Occipital lobe (tissue), 1 donor: ENCODE measurements at regions not wholly inside any gene's neighbourhood (a gene's known extent, or its start where the extent isn't known, plus 50 kb on each side); places are given as distances from the start of the nearest gene placed in this dataset.
A peak's percentile ranks its signal among the peaks of the same experiment; 100 is the strongest.
"Not testable (repeated sequence)": the region's sequence is repeated elsewhere in the genome, so short reads cannot be mapped to it uniquely, and the experiment has no call there.

Source experiments
- DNase-seq: peaks from one replicate; lab custom pipeline; 2025; lab: John Stamatoyannopoulos, UW

GRCh38 chr3:72162649-72163184, 377.8 kb upstream of the PROK2 start:
- DNase-seq, result no peak

DNA sequence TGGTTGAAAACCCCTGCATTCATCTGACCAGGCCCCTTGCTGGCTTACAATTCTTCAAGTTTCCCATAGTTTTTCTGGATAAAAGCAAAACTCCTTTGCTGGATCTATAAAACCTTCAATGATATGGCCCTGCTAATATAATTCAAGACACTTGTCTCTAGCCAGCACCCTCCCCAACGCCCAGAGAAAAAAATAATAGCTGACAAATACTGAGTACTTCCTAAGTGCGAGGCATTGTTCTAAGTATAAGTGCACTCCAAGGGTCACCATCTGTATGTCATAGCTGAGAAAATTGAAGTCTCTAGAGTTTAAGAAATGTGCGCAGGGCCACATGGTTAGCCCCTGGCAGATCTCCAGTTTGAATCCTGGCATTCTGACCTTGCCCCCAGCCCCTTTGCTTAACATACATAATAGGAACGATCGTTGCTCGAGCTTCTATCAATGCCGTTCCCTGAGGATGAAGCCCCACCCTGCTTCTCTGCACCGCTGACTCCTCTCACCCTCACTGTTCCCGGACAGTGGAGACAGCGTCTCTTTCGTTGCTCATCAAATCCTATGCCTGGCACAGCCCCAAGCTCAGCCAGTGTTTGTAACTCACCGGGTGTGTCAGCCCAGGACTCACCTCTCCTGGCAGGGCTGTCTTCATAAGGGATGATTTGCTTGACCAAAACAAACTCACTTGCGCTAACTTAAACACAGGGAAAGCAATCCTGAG, 377.1 kb upstream of the PROK2 start:
- no peak for DNase-seq

DNA sequence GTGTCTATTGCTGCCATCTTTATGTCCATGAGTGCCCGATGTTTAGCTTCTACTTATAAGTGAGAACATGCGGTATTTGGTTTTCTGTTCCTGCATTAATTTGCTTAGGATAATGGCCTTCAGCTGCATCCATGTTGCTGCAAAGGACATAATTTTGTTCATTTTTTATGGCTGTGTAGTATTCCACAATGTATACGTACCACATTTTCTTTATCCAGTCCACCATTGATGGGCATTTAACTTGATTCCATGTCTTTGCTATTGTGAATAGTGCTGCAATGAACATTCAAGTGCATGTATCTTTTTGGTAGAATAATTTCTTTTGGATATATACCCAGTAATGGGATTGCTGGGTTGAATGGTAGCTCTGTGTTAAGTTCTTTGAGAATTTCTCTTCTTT, 376.3 kb upstream of the PROK2 start:
- not testable (repeated sequence) for DNase-seq

GRCh38 chr3:72160351-72160750, 375.4 kb upstream of the PROK2 start:
- DNase-seq, result no peak

DNA sequence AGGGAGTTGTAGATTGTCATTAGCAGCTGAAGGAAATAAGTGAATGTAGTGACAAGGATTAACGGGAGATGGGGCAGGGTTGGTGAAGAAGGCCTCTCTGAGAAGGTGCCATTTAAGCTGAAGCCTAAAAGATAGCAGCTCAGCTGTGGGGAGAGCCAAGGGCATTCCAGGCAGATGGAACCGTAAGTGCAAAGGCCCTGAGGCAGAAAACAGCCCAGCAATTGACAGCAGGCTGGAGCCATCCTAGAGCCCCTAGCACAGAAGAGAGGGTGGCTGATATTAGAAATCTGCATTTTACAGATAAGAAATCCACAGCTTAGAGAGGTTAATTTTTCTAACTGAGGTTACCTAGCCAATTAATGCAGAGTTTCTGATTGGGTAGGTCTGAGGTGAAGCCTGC, 374.5 kb upstream of the PROK2 start:
- DNase-seq, result no peak

DNA sequence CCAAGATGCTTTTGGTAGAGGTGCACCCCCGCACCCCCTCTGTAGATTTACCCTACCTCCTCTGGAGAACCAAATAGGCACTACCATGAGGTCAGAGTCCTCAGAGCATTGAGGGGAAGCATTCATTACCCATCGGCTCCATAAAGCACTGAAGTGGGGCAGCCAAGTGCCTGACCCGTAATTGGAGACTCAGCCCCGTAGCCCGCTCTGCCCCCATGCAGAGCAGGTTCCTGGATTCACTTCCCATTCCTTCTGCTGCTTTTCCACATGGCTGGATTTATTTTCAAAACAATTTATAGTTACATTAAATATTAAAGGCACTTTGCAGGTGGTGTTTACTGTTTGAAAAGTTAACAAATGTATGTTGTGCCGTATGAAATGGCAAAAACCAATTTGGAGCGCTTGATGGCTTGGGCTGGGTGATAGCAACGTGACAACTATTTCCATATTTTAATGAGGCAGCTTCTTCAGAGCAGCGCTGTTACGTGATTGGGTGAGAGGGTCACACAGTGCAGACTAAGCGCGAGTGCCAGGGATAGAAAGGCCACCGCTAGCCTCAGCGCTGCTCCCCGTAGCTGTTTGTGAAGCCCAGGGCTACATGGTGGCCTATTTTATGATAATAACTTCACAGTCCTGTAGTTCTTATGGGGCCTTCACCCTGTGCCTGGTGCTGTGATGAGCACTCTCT, 373.8 kb upstream of the PROK2 start:
- DNase-seq, result no peak

DNA sequence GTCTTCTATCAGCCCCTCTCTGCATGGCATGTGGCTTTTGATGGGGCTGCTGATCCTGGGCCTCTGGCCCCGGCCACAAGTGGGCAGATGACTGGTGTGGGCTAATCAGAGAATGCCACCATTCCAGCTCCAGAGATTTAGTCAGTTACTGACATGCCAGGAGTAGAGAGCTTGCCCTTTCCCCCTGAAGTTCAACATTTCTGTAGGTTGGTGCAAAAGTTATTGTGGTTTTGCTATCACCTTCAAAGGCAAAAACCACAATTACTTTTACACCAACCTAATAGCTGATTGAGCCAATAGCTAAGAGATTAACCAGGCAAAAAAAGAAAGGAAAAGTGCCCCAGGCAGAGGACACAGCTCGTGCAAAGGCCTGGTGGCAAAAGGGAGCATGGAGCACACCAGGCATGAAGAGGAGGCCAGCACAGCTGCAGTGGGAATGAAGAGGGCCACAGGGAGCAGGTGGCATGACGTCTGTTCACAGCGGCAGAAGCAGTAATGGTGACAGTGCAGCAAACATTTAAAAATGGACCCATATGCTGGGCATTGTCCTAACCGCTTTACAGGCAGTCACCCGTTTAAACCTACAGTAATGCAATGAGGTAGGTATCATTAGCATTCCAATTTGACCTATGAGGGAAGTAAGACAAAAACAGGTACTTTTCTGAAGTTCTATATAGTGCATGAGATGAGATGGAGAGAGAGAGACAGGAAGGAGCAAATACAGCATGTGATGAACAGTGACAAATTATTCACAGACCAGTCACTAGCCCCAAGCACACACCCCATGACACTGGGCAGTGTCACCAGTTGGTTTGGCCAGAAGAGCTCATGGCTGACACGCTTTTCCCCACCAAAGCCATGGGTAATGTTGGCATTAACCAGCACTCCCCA, 373.0 kb upstream of the PROK2 start:
- no peak for DNase-seq

GRCh38 chr3:72155391-72156064, 370.6 kb upstream of the PROK2 start:
- peak; percentile 58 for DNase-seq

DNA sequence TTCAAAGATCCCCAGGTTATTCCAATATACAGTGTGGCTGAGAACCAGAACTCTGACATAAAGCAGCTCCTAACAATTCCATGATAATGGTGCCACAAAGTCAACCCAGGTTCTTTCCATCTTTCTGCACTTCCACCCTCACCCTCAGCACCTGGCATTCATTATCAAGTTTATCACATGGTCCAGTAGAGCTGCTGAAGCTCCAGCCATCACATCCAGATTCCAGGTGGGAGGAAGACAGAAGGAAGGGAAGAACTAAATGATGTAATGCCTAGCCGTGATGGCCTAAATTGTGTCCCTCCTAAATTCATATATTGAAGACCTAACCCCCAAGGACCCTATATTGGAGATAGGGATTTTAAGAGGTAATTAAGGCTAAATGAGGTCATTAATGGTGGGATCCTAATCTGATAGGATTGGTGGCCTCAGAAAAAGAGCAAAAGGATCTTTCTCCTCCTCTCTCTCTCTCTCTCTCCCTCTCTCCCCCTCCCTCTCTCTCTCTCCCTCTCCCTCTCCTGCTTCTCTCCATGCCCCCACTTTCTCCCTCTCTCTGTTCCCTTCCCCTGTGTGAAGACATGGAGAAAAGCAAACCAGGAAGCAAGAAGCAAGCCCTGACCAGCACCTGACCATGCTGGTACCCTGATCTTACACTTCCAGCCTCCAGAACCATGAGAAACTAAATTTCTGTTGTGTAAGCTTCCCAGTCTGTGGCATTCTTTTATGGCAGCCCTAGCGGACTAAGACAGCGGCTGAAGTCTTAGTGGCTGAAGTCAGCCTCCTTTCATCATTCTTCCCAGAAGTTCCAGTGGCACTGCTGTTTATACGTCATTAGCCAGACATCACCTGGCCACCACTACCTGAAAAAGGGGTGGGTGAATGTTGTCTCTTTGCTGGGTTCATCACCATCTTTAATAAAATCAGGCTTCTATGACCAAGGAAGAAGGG, 369.7 kb upstream of the PROK2 start:
- no peak for DNase-seq

DNA sequence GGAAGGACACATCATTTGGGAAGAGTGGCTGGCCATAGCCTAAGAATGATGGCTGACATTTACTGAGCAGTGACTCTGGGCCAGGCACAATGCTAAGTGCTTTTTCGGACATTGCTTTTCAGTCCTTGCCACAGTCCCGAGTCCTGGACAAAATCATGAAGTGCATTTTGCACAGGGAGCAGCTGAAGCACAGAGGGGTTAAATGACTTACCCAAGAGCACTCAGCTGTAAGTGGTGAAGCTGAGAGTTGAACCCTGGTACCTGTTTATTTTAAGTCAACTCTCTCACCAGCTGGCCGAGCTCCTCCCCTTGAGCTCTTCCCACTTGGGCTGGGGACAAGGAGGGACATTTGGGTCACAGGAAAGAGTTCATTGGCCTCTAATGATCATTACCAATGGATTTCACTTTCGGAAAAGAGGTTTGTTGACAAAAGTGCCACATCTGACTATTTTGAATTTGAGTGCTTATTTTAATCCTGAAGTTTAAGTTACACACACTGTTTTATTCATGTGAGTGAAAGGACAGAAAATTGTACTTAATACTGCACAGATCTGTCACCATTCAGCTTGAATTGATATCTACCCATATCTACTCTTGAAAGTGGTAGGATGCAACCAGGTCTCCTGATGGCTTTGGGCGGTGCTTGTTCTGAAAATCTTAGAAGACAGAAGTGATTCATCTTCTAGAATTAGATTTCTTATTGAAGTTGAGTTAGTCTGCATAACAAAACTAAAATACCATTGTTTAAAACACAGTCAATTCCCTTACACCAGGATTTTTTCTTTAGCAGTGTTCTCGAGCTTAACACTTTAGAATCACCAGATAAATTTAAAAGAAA, 368.7 kb upstream of the PROK2 start:
- no peak for DNase-seq

DNA sequence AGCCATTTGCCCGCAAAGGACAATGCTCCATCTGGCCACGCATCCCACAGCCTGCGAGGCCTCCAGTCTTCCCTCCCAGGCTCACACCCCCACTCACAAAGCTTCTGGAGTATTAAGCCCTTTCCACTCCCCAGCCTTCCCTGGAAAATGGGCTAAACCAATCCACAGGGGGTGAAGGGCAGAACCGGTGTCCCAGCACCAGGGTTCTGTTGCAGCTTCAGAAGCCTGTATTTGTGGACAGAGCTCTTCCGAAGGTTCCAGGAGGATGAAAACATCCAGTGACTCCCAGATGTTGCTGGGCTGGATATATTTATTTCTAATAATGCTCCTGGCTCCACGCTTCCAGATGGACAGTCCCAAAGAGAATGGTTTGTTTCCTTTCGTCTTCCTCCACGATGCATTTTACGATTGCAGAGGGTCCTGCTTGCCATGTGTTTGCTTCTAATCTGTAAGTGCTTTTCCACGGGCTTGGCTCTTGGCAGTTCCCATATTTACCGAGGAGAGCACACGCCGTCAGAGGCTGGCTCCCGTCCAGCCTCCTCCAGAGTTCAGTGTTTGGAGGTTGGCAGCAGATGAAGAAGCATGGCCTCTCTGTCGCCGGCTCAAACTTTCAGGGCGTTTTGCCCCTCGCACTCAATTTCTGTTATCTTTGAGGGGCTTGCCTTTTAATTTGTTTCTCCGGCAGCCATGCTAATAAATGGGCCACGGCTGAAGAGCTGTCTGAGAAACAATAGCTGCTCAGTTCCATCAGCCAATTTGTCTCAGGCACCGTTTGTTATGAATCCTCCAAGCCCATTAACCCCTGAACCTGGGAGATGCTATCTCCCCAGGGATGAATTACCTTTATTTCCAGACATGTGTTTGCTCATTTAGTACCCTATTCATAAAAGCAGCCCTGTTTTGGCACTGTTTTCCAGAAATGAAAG, 367.9 kb upstream of the PROK2 start:
- peak; percentile 63 for DNase-seq

DNA sequence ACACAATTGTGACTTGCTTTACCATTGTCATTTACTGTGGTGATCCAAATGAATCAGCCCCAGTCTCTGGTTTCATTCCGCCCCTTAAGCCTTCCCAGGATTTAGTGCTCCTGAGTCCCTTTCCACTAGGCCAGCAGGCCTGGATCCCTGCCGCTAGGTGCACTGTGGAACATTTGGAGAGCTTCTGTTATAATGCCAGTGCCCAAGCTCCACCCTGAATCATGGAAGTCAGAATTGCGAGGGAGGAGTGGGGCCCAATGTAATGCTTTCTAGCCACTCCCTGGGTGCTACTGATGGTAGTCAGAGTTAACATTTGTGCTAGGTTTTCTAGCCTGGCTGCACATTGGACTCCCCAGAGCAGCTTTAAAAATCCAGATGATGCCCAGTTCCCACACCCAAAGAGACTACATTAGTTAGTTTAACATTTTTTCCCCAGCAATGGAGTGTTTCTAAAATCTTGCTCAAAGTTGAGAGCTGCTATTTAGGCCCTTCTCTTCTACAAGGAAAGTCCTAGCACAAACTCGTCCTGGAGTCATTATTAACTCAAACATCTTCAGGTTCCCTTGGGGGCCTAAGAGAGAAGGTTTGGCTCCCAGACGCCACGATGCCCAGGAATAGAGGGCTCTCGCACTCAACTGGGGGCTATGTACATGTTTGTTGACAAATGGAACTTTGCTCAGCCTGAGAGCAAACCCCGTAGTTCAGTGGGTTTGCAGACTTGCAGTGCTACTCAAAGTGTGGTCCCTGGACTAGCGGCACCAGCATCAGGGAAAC, 366.7 kb upstream of the PROK2 start:
- DNase-seq, result no peak

DNA sequence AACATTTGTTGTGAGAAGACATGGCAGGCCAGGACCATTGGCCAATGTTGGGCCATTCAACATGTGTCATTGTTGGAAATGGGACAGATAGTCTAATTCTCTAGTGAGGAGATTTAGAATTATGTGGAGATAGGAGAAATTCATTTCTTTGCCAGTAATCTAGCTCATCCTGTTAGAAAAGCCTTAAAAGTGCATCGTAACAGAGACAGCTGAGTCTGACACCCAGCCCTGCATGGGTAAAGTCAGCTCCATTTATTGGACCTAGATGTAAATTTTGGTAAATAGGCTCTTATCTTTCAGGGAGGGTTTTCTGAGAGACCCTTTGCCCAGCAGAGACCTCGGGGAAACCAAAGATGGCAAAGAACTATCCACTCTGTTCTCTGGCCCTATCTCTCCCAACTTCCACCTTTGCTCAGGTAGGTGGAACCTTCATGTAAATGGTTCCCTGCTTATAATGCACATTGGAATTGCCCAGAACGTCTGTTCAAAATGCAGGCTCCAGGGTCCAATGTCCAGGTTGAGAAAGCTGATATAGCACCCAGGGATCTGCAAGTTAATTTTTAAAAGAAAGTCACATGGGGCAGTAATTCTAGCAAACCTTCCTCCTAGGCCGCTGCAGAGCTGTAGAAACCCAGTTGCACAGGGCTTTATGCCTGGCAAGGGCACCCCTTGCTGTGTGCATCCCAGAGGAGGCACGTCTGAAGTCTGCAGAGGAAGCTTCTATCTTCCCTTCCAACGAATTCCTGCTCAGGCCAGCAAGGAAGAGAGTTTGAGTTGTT, 365.9 kb upstream of the PROK2 start:
- DNase-seq, result no peak

GRCh38 chr3:72149645-72150300, 364.8 kb upstream of the PROK2 start:
- DNase-seq, result no peak

DNA sequence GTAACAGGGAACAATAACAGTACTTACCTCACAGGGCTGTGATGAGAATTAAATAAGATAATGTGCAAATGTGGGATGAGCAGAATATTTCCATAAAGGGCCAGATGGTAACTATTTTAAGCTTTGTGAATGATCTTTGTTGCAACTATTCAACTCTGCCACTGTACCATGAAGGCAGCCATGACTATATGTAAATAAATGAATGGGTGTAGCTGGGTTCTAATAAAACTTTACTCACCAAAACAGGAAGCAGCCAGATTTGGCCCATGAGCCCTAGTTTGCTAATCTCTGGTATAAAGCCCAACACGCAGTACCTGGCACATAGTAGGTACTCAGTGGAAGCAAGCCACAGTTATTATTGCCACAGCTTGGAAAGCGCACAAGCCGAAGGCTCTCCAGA, 362.7 kb upstream of the PROK2 start:
- no peak for DNase-seq
